Left lung (tissue), 4 donors: ENCODE measurements at regions not wholly inside any gene's neighbourhood (a gene's known extent, or its start where the extent isn't known, plus 50 kb on each side); places are given as distances from the start of the nearest gene placed in this dataset.
"Not testable (repeated sequence)": the region's sequence is repeated elsewhere in the genome, so short reads cannot be mapped to it uniquely, and the experiment has no call there.

ENCODE experiments used
- ATAC-seq: fragments of 200-7000 bp; cut with Tn5 transposase; one replicate; pipeline ENCODE4 v1.9.1; 2020; ENCODE audit warnings: moderate library complexity
- DNase-seq, 4 donors: peaks; one replicate each; pipeline ENCODE4 v3.0.0-alpha.2; 2013 to 2020
- H3K27ac ChIP-seq, 2 donors: fragments of 200-600 bp; sonication (generic) in 1 of 2; one replicate each; pipeline versions ENCODE4 v1.5.0 to v1.8.0; 2020 to 2021
- H3K27me3 ChIP-seq, 2 donors: fragments of 200-600 bp; sonication (generic) in 1 of 2; one replicate each; pipeline versions ENCODE4 v1.5.0 to v1.8.0; 2020 to 2021
- H3K36me3 ChIP-seq, 2 donors: fragments of 200-600 bp; sonication (generic) in 1 of 2; one replicate each; pipeline versions ENCODE4 v1.5.0 to v1.8.0; 2020 to 2021
- H3K4me1 ChIP-seq, 2 donors: fragments of 200-600 bp; one replicate each; pipeline ENCODE4 v1.8.0; 2021
- H3K4me3 ChIP-seq, 2 donors: fragments of 200-600 bp; sonication (generic) in 1 of 2; one replicate each; pipeline versions ENCODE4 v1.5.0 to v1.8.0; 2020 to 2021; ENCODE audit warnings: mild to moderate bottlenecking in 1 of 2
- H3K9me3 ChIP-seq, 2 donors: fragments of 200-600 bp; sonication (generic) in 1 of 2; one replicate each; pipeline versions ENCODE4 v1.5.0 to v1.8.0; 2020 to 2021
- intact Hi-C, 2 donors: fragments of 100-400 bp; cut with DNase I; formaldehyde crosslinking; loops; one replicate each; pipeline versions ENCODE4 v1.11.2 to v1.14.2; 2022
- TF ChIP-seq, protein P1 (sequence below), 2 donors: fragments of 200-600 bp; sonication (generic) in 1 of 2; IDR thresholded peaks; one replicate each; pipeline versions ENCODE4 v1.5.0 to v1.8.0; 2021; ENCODE audit warnings: antibody characterized with exemption in 2 of 2
- donor health status: DM: no; HTN: yes; CAD: no.
- donor health status: DM: no; HTN: no; CAD: no.

DNA sequence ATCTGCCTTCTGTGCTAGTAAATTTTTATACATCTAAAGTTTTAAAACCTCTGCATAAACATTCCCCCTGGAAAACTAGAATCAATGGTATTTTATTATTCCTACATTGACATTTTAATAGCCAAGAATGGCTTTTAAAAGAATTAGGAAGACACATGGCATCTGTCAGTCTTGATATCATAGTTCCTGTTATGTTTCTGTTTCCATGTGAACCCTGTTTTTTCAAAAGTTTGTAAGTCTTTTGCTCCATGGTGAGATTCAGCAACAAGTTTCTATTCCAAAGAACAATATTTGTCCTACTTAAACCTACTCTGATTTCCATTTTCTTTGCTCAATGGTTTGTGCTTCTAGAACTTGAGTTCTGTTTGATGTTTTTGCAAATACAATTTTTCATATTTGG, 95.2 kb downstream of the PLEKHG1 start:
- intact Hi-C loops: no loop called here
- DNase-seq: no peak
- Histone ChIP-seq H3K4me3 (no peak overlapping the region), H3K9me3 (no peaks in the 10 kb centered on the region), H3K4me1 (no peaks in the 10 kb centered on the region), H3K27me3 (no peaks in the 10 kb centered on the region), H3K36me3 (no peaks in the 10 kb centered on the region), H3K27ac (no peak overlapping the region)
- TF ChIP-seq, protein P1, sequence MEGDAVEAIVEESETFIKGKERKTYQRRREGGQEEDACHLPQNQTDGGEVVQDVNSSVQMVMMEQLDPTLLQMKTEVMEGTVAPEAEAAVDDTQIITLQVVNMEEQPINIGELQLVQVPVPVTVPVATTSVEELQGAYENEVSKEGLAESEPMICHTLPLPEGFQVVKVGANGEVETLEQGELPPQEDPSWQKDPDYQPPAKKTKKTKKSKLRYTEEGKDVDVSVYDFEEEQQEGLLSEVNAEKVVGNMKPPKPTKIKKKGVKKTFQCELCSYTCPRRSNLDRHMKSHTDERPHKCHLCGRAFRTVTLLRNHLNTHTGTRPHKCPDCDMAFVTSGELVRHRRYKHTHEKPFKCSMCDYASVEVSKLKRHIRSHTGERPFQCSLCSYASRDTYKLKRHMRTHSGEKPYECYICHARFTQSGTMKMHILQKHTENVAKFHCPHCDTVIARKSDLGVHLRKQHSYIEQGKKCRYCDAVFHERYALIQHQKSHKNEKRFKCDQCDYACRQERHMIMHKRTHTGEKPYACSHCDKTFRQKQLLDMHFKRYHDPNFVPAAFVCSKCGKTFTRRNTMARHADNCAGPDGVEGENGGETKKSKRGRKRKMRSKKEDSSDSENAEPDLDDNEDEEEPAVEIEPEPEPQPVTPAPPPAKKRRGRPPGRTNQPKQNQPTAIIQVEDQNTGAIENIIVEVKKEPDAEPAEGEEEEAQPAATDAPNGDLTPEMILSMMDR (IDR thresholded peaks at IDR 0.05): no peak
- no peak for ATAC-seq

GRCh38 chr6:150695652-150696051, 96.0 kb downstream of the PLEKHG1 start:
- ATAC-seq: no peak
- H3K4me1 ChIP-seq: no peaks in the 10 kb centered on the region

GRCh38 chr6:150696190-150696589, 96.5 kb downstream of the PLEKHG1 start:
- intact Hi-C loops: no loop called here
- H3K27ac ChIP-seq: no peak overlapping the region

More at GRCh38 chr6:150695652-150696051, 96.0 kb downstream of the PLEKHG1 start:
- no peak for DNase-seq
- TF ChIP-seq, protein P1 (IDR thresholded peaks at IDR 0.05): no peak
- intact Hi-C loops: no loop called here
- no peak overlapping the region for H3K27ac ChIP-seq
- no peaks in the 10 kb centered on the region for H3K27me3 ChIP-seq
- no peaks in the 10 kb centered on the region for H3K36me3 ChIP-seq
- H3K4me3 ChIP-seq: no peak overlapping the region
- no peaks in the 10 kb centered on the region for H3K9me3 ChIP-seq

GRCh38 chr6:150696918-150697317, 97.2 kb downstream of the PLEKHG1 start:
- ATAC-seq, H3K27ac ChIP-seq: not testable (repeated sequence)

More at GRCh38 chr6:150696190-150696589, 96.5 kb downstream of the PLEKHG1 start:
- Histone ChIP-seq H3K9me3 (no peaks in the 10 kb centered on the region), H3K27me3 (no peaks in the 10 kb centered on the region), H3K4me1 (no peaks in the 10 kb centered on the region), H3K4me3 (no peak overlapping the region), H3K36me3 (no peaks in the 10 kb centered on the region)
- TF ChIP-seq, protein P1 (IDR thresholded peaks at IDR 0.05): no peak
- DNase-seq (no peak), ATAC-seq (no peak)

GRCh38 chr6:150697515-150697914, 97.8 kb downstream of the PLEKHG1 start:
- intact Hi-C loops: no loop called here
- Histone ChIP-seq H3K9me3 (no peaks in the 10 kb centered on the region), H3K4me3 (no peak overlapping the region), H3K27me3 (no peaks in the 10 kb centered on the region), H3K4me1 (no peaks in the 10 kb centered on the region), H3K36me3 (no peaks in the 10 kb centered on the region), H3K27ac (no peak overlapping the region)
- ATAC-seq (no peak), DNase-seq (no peak)
- TF ChIP-seq, protein P1 (IDR thresholded peaks at IDR 0.05): no peak

More at GRCh38 chr6:150696918-150697317, 97.2 kb downstream of the PLEKHG1 start:
- H3K27me3 ChIP-seq, H3K36me3 ChIP-seq, intact Hi-C loops, DNase-seq, H3K4me1 ChIP-seq, H3K4me3 ChIP-seq, H3K9me3 ChIP-seq: not testable (repeated sequence)

GRCh38 chr6:150698391-150698790, 98.7 kb downstream of the PLEKHG1 start:
- H3K4me1 ChIP-seq: no peaks in the 10 kb centered on the region
- no peak for DNase-seq
- ATAC-seq: no peak

More at GRCh38 chr6:150698391-150698790, 98.7 kb downstream of the PLEKHG1 start:
- Histone ChIP-seq H3K36me3 (no peaks in the 10 kb centered on the region), H3K9me3 (no peaks in the 10 kb centered on the region), H3K27me3 (no peaks in the 10 kb centered on the region), H3K4me3 (no peak overlapping the region), H3K27ac (no peak overlapping the region)
- TF ChIP-seq, protein P1 (IDR thresholded peaks at IDR 0.05): no peak
- intact Hi-C loops: no loop called here
